ENCODE measurements at regions not wholly inside any gene's neighbourhood (a gene's known extent, or its start where the extent isn't known, plus 50 kb on each side); places are given as distances from the start of the nearest gene placed in this dataset.

GRCh38 chrX:44735498-44735897 is 108.3 kb upstream of the DUSP21 start:
- Histone ChIP-seq H3K79me2 (no peaks in the 10 kb centered on the region), H3K4me1 (ENCODE audit: insufficient read depth) (no peaks in the 10 kb centered on the region), H3K27me3 (no peaks in the 10 kb centered on the region), H3K9me3 (ENCODE audit: low read depth) (no peaks in the 10 kb centered on the region), H2AFZ (no peak overlapping the region), H3K4me3 (no peak overlapping the region), H4K20me1 (ENCODE audit: insufficient read depth, poor library complexity, severe bottlenecking) (no peaks in the 10 kb centered on the region), H3K27ac (no peak overlapping the region), H3K36me3 (replicated peaks; ENCODE audit: insufficient read depth, low read depth) (no peaks in the 10 kb centered on the region), H3K4me2 (no peak overlapping the region), H3K9me2 (replicated peaks; ENCODE audit: insufficient read depth) (no peaks in the 10 kb centered on the region)
- TF ChIP-seq EZH2phosphoT487 (IDR thresholded peaks at IDR 0.05; ENCODE audit: low read depth, severe bottlenecking, unreplicated experiment), result no peak
- DNase-seq (ENCODE audit: low spot score), result no peak
- WGBS (ENCODE audit: low lambda C conversion rate, missing lambda C conversion rate), result 80% methylated on average over 2 of the region's 2 CpGs

GRCh38 chrX:44733931-44734330 is 109.9 kb upstream of the DUSP21 start:
- no peaks in the 10 kb centered on the region for H3K79me2 ChIP-seq
- TF ChIP-seq CTCF (IDR thresholded peaks at IDR 0.05; ENCODE audit: poor library complexity) (no peak), EZH2phosphoT487 (IDR thresholded peaks at IDR 0.05; ENCODE audit: low read depth, severe bottlenecking, unreplicated experiment) (no peak), EZH2 (IDR thresholded peaks at IDR 0.05; ENCODE audit: borderline replicate concordance) (no peak)
- no peak overlapping the region for H3K4me2 ChIP-seq
- H3K36me3 ChIP-seq (replicated peaks; ENCODE audit: insufficient read depth, low read depth), result no peaks in the 10 kb centered on the region
- no peaks in the 10 kb centered on the region for H3K27me3 ChIP-seq
- no peak for DNase-seq (ENCODE audit: low spot score)
- H3K9me2 ChIP-seq (replicated peaks; ENCODE audit: insufficient read depth), result no peaks in the 10 kb centered on the region
- H2AFZ ChIP-seq, result no peak overlapping the region
- no peaks in the 10 kb centered on the region for H3K9me3 ChIP-seq (ENCODE audit: low read depth)
- no peaks in the 10 kb centered on the region for H3K4me1 ChIP-seq (ENCODE audit: insufficient read depth)
- no peaks in the 10 kb centered on the region for H4K20me1 ChIP-seq (ENCODE audit: insufficient read depth, poor library complexity, severe bottlenecking)
- no peak overlapping the region for H3K27ac ChIP-seq
- no peak overlapping the region for H3K4me3 ChIP-seq

- H3K9me2 ChIP-seq (replicated peaks; ENCODE audit: insufficient read depth), result no peaks in the 10 kb centered on the region
- WGBS (ENCODE audit: low lambda C conversion rate, missing lambda C conversion rate), result 59% methylated on average over 2 of the region's 2 CpGs
- no peaks in the 10 kb centered on the region for H3K27me3 ChIP-seq
- no peak overlapping the region for H3K4me2 ChIP-seq
- no peaks in the 10 kb centered on the region for H3K4me1 ChIP-seq (ENCODE audit: insufficient read depth)
- TF ChIP-seq CTCF (IDR thresholded peaks at IDR 0.05; ENCODE audit: poor library complexity) (no peak), EZH2phosphoT487 (IDR thresholded peaks at IDR 0.05; ENCODE audit: low read depth, severe bottlenecking, unreplicated experiment) (no peak), EZH2 (IDR thresholded peaks at IDR 0.05; ENCODE audit: borderline replicate concordance) (no peak)
- no peak for DNase-seq (ENCODE audit: low spot score)
- no peaks in the 10 kb centered on the region for H4K20me1 ChIP-seq (ENCODE audit: insufficient read depth, poor library complexity, severe bottlenecking)
- no peaks in the 10 kb centered on the region for H3K9me3 ChIP-seq (ENCODE audit: low read depth)
- H3K79me2 ChIP-seq, result no peaks in the 10 kb centered on the region
- no peak overlapping the region for H3K27ac ChIP-seq
- no peak overlapping the region for H2AFZ ChIP-seq
- no peaks in the 10 kb centered on the region for H3K36me3 ChIP-seq (replicated peaks; ENCODE audit: insufficient read depth, low read depth)
- no peak overlapping the region for H3K4me3 ChIP-seq
Measured at GRCh38 chrX:44731160-44731559, 112.7 kb upstream of the DUSP21 start.

GRCh38 chrX:44723426-44723825 is 120.4 kb upstream of the DUSP21 start:
- TF ChIP-seq EZH2 (IDR thresholded peaks at IDR 0.05; ENCODE audit: borderline replicate concordance) (no peak), CTCF (IDR thresholded peaks at IDR 0.05; ENCODE audit: poor library complexity) (no peak), EZH2phosphoT487 (IDR thresholded peaks at IDR 0.05; ENCODE audit: low read depth, severe bottlenecking, unreplicated experiment) (no peak)
- WGBS (ENCODE audit: low lambda C conversion rate, missing lambda C conversion rate), result 94% methylated on average over 5 of the region's 5 CpGs
- DNase-seq (ENCODE audit: low spot score), result no peak
- Histone ChIP-seq H3K36me3 (replicated peaks; ENCODE audit: insufficient read depth, low read depth) (no peaks in the 10 kb centered on the region), H3K79me2 (no peaks in the 10 kb centered on the region), H3K9me3 (ENCODE audit: low read depth) (no peaks in the 10 kb centered on the region), H2AFZ (no peak overlapping the region), H3K9me2 (replicated peaks; ENCODE audit: insufficient read depth) (no peaks in the 10 kb centered on the region), H3K27me3 (no peaks in the 10 kb centered on the region), H3K27ac (no peak overlapping the region), H3K4me2 (no peak overlapping the region), H3K4me3 (no peak overlapping the region), H4K20me1 (ENCODE audit: insufficient read depth, poor library complexity, severe bottlenecking) (no peaks in the 10 kb centered on the region), H3K4me1 (ENCODE audit: insufficient read depth) (no peaks in the 10 kb centered on the region)

All from hepatocyte (in vitro differentiated cells).